Erythroblast (primary cell): ENCODE measurements at regions not wholly inside any gene's neighbourhood (a gene's known extent, or its start where the extent isn't known, plus 50 kb on each side); places are given as distances from the start of the nearest gene placed in this dataset.
A peak's percentile ranks its signal among the peaks of the same experiment; 100 is the strongest.

Experiments
- DNase-seq, 2 experiments: peaks; one replicate each; lab custom pipeline; 2025; lab: John Stamatoyannopoulos, UW
- GATA1 ChIP-seq: IDR thresholded peaks from 2 replicates; pipeline ENCODE4 v1.6.1; 2011; ENCODE audit warnings: low read depth, mild to moderate bottlenecking, control low read depth, low read length, moderate library complexity
- POLR2A ChIP-seq: IDR thresholded peaks from 2 replicates; pipeline ENCODE4 v1.6.1; 2011; ENCODE audit warnings: mild to moderate bottlenecking, low read length

- TF ChIP-seq POLR2A: no peak
- no peak for TF ChIP-seq GATA1
- no peak for DNase-seq
Measured at GRCh38 chr12:92089559-92089958, 56.1 kb downstream of the BTG1 start.

DNA sequence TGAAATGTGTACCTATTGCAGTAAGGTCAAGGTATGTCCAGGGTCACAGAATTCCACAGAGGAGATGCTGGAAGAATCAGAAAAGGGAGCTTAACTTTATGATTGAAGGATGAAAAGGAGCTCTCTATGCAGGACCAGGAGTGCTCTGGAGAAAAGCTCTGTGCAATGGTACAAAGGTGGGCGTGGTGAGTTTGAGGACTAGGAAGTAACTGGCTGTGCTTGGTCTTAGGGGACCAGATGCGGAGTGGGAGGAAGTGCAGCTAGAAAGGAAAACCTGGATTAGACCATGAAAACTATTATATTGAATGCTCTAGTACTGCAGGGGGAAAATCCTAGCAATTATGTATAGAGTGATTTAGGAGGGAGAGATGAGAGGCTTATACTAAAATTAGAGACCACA lies 56.8 kb downstream of the BTG1 start:
- DNase-seq: no peak
- TF ChIP-seq GATA1: no peak
- no peak for TF ChIP-seq POLR2A

- TF ChIP-seq POLR2A (no peak), GATA1 (no peak)
- DNase-seq: no peak
Measured at GRCh38 chr12:92085736-92086040, 60.0 kb downstream of the BTG1 start.

DNA sequence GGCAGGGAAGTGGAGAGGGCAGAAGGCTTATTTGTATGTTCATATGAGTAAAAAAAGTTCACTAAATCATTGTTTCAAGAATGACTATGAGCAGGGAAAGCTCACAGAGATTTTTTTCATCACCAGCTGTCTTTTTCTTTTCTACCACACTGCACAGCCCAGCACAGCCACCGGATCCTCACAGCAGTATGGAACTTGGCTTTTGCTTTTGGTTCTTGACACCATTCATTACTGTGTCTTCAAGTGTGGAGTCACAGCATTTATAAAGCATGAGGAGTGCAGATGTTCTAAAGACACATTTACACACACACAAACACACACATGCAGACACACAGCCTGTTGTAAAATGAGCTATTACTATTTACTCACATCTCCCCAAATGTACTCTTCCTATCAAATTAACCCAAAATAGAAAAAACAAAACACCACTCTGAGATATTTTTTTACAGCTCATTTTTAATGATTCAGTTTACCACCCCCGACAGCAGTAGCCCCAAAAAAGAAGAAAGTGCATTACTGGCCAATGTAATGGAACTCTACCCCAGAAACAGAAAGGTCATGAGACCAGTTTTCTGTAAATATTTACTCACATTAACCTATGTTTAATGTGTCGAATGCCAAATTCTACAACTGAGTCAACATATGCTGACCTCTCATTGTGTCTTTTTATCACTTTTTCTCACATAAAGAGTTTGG lies 60.5 kb downstream of the BTG1 start:
- TF ChIP-seq POLR2A (no peak), GATA1 (no peak)
- DNase-seq: no peak

DNA sequence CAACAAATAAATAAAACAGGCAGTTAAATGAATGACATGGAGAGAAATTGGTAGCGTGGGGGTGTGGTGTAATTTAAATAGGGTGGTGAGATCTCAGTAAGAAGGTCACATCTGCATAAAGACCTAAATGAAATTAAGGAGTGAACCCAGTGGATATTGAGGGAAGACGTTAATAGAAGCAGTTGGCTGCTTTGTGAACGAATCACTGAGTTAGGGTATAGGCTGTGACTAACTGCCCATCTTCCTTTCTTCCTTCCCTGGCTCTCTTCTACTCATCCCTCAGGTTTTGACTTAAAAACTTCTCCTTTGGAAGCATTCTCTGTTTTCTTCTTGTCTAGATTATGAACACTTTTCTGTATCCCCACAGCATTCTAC lies 64.7 kb downstream of the BTG1 start:
- no peak for DNase-seq
- no peak for TF ChIP-seq POLR2A
- TF ChIP-seq GATA1: no peak

- no peak for DNase-seq
- TF ChIP-seq POLR2A (no peak), GATA1 (no peak)
Measured at GRCh38 chr12:92079054-92079385, 66.6 kb downstream of the BTG1 start.

- peak; percentile 48 to 66 for DNase-seq
- TF ChIP-seq GATA1: no peak
- no peak for TF ChIP-seq POLR2A
Measured at GRCh38 chr12:92078167-92079053, 67.2 kb downstream of the BTG1 start.

- no peak for TF ChIP-seq POLR2A
- no peak for TF ChIP-seq GATA1
- no peak for DNase-seq
Measured at GRCh38 chr12:92077530-92077929, 68.1 kb downstream of the BTG1 start.

DNA sequence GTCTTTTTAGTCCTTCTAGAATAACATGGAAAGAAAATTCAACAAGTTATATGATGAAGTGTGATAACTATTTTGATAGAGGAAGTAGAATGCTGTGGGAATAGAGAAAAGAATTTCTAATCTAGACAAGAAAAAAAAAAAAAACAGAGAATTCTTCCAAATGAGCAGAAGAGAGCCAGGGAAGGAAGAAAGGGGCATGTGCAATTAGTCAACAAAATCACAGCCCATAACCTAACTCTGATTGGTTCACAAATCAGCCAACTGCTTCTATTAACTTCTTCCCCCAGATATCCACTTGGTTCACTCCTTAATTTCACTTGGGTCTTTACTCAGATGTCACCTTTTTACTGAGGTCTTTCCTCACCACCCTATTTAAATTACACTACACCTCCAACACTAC lies 69.5 kb downstream of the BTG1 start:
- DNase-seq: no peak
- no peak for TF ChIP-seq POLR2A
- no peak for TF ChIP-seq GATA1

DNA sequence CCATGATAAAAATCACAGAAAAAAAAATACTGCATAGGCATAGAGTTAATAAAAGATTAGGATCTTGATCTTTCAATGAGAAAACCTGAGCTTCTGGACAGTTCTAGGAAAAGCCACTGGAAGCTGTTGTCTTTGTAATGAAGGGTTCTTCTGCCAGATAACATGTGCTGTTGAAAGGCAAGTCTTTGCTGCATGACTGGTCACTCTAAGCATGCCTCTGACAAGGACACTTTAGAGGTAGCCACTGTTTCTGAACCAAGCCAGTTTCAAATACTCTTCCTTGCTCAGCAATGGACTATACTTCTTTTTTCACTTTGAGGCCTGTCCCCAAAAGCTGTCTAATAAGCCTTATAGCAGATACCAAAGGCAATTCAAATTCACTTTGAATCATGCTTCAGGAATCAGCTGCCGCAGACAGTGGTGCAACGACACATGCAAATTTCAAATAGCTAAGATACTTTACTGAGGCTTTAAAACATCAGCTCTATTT lies 70.2 kb downstream of the BTG1 start:
- no peak for DNase-seq
- no peak for TF ChIP-seq POLR2A
- no peak for TF ChIP-seq GATA1

- TF ChIP-seq GATA1: no peak
- TF ChIP-seq POLR2A: no peak
- no peak for DNase-seq
Measured at GRCh38 chr12:92074889-92075288, 70.8 kb downstream of the BTG1 start.

DNA sequence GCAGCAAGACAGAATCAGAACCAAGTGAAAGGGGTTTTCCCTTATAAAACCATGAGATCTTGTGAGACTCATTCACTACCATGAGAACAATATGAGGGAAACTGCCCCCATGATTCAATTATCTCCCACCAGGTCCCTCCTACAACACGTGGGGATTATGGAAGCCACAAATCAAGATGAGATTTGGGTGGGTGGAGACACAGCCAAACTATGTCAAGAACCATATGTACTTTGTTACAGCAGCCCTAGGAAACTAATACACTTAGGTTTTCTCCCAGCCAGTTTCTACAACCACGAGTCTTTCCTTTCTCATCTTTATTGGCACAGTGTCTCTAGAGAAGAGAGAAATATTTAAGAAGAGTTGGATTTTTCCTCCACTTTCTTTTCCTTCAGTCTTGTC lies 72.6 kb downstream of the BTG1 start:
- DNase-seq: no peak

GRCh38 chr12:92072112-92072511 lies 73.5 kb downstream of the BTG1 start:
- no peak for DNase-seq
- no peak for TF ChIP-seq GATA1
- no peak for TF ChIP-seq POLR2A

More for the DNA sequence above, 72.6 kb downstream of the BTG1 start:
- TF ChIP-seq POLR2A (no peak), GATA1 (no peak)

DNA sequence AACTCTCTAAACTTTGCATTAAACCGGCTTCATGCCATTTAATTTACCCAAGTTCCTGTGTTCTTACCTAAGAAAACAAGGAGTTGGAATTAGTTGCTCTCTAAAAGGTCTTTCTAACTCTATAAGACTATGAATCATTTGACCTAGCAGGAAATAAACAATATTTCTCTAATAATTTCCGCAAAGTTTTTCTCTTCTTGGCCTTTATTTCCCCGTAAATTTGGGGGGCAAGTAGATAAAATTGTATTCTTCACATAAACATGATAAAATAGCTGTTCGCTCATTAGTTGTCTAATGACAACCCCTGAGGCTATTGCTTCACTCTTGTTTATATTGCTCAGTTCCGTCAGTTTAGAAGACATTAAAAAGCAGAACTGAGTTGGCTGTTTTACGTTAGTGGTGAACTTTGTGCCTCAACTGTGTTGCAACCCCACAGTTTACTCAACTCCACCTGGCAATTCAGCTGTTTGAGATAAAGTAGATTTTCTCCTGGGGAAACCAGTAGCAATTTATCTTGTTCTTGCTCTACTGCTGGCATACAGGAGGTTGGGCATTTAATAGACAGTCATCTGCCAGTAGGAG lies 74.7 kb downstream of the BTG1 start:
- no peak for TF ChIP-seq GATA1
- TF ChIP-seq POLR2A: no peak
- no peak for DNase-seq
